K562 (cell line): ENCODE measurements at regions not wholly inside any gene's neighbourhood (a gene's known extent, or its start where the extent isn't known, plus 50 kb on each side); places are given as distances from the start of the nearest gene placed in this dataset.

Source experiments
- ATAC-seq: fragments of 200-7000 bp; cut with Tn5 transposase; 3 replicates; pipeline ENCODE4 v1.9.1; 2020; ENCODE audit warnings: moderate library complexity
- BruUV-seq: library from RNA; stranded (reverse); fragments of 400-500 nt; replicated peaks from 2 replicates; lab custom pipeline; 2021; lab: Mats Ljungman, UMichigan
- CTCF ChIA-PET: fragments of 300-600 bp; formaldehyde crosslinking; extraction: SDS; loops from one replicate; lab custom pipeline; 2021; ENCODE audit warnings: low intra/inter-chr PET ratio; lab: Yijun Ruan, JAX
- POLR2A ChIA-PET: fragments of 300-600, 350-650 bp; sonication (Branson Sonifier 250); formaldehyde crosslinking; extraction: SDS; loops from one replicate; lab custom pipeline; 2021; ENCODE audit warnings: antibody characterized with exemption, inconsistent platforms; lab: Yijun Ruan, JAX
- DNase-seq, 4 experiments: peaks; one replicate each; pipeline versions ENCODE4 v3.0.0 to v3.0.0-alpha.2; 2011 to 2018; ENCODE audit warnings: low spot score in 3 of 4, mixed read lengths in 3 of 4; ENCODE audit errors: extremely low read depth in 1 of 4
- FAIRE-seq: peaks from 2 replicates; lab custom pipeline; 2011; peaks lifted over from hg19 to GRCh38; lab: Jason Lieb, UNC
- H2AFZ ChIP-seq: 2 replicates; pipeline ENCODE4 v1.6.0; 2011; ENCODE audit warnings: low read depth, low read length, control low read depth, inconsistent platforms
- H3K27ac ChIP-seq: fragments of 200-600 bp; 3 replicates; pipeline ENCODE4 v1.8.0; 2011; ENCODE audit warnings: low read depth, mild to moderate bottlenecking, control low read depth, inconsistent platforms, low read length, moderate library complexity, mixed read lengths; ENCODE audit errors: extremely low read depth
- H3K27me3 ChIP-seq, 2 experiments: fragments of 300-600 bp in 1 of 2; 2 replicates in 1 of 2; 3 replicates in 1 of 2; pipeline versions ENCODE4 v1.6.0 to v1.8.0; 2011; ENCODE audit warnings: inconsistent platforms in 2 of 2, low read length in 2 of 2, mild to moderate bottlenecking in 1 of 2, mixed read lengths in 1 of 2, moderate library complexity in 1 of 2; ENCODE audit not compliant: control insufficient read depth in 2 of 2, insufficient read depth in 2 of 2
- H3K36me3 ChIP-seq: fragments of 300-600 bp; 3 replicates; pipeline ENCODE4 v1.8.0; 2011; ENCODE audit warnings: mild to moderate bottlenecking, low read length, inconsistent platforms; ENCODE audit not compliant: control insufficient read depth, insufficient read depth
- H3K4me1 ChIP-seq, 2 experiments: fragments of 200-600 bp in 1 of 2; replicated peaks in 1 of 2; 2 replicates in 1 of 2; 3 replicates in 1 of 2; pipeline versions ENCODE4 v1.5.1 to v1.8.0; 2011; ENCODE audit warnings: inconsistent platforms in 2 of 2, low read length in 2 of 2, mild to moderate bottlenecking in 1 of 2, mixed read lengths in 1 of 2, moderate library complexity in 1 of 2; ENCODE audit not compliant: control insufficient read depth in 2 of 2, insufficient read depth in 2 of 2
- H3K4me2 ChIP-seq: 2 replicates; pipeline ENCODE4 v1.6.1; 2011; ENCODE audit warnings: low read length, control low read depth, inconsistent platforms, mixed read lengths; ENCODE audit not compliant: insufficient read depth
- H3K4me3 ChIP-seq: fragments of 200-600 bp; sonication (generic), shearing (Covaris generic); 2 replicates; pipeline ENCODE4 v1.5.1; 2016; ENCODE audit warnings: control low read depth, inconsistent platforms
- H3K79me2 ChIP-seq: fragments of 200-600 bp; 3 replicates; pipeline ENCODE4 v1.8.0; 2011; ENCODE audit warnings: low read length, inconsistent platforms; ENCODE audit not compliant: control insufficient read depth, insufficient read depth
- H3K9ac ChIP-seq, 2 experiments: 2 replicates each; pipeline versions ENCODE4 v1.6.0 to v1.6.1; 2011; ENCODE audit warnings: low read depth in 2 of 2, low read length in 2 of 2, control low read depth in 1 of 2, inconsistent platforms in 1 of 2, mild to moderate bottlenecking in 1 of 2, mixed read lengths in 1 of 2; ENCODE audit not compliant: insufficient read depth in 1 of 2
- H3K9me1 ChIP-seq: one replicate; pipeline ENCODE4 v1.6.0; 2011; ENCODE audit warnings: inconsistent platforms, mild to moderate bottlenecking, low read length, moderate library complexity; ENCODE audit not compliant: control insufficient read depth, insufficient read depth
- H3K9me3 ChIP-seq: replicated peaks from 2 replicates; pipeline ENCODE4 v1.5.1; 2011; ENCODE audit warnings: low read depth, low read length, inconsistent platforms; ENCODE audit not compliant: control insufficient read depth, insufficient read depth
- H4K20me1 ChIP-seq: replicated peaks from 2 replicates; pipeline ENCODE4 v1.6.1; 2011; ENCODE audit warnings: low read length, inconsistent platforms, mixed read lengths; ENCODE audit not compliant: control insufficient read depth, insufficient read depth
- CHCHD3 ChIP-seq: fragments of 250-450 bp; sonication (Bioruptor Pico); IDR thresholded peaks from 2 replicates; pipeline ENCODE4 v2.1.2; 2022; ENCODE audit warnings: mild to moderate bottlenecking
- DPF2 ChIP-seq: fragments of 450-650 bp; IDR thresholded peaks from 2 replicates; pipeline ENCODE4 v1.6.1; 2016
- ERF ChIP-seq: fragments of 450-650 bp; formaldehyde crosslinking; IDR thresholded peaks from 2 replicates; pipeline ENCODE4 v1.4.0; 2020; ENCODE audit warnings: mild to moderate bottlenecking, mixed read lengths
- ESRRA ChIP-seq: fragments of 450-650 bp; IDR thresholded peaks from 2 replicates; pipeline ENCODE4 v1.6.1; 2014; ENCODE audit warnings: low read depth, mild to moderate bottlenecking, moderate library complexity, borderline replicate concordance
- FOXJ2 ChIP-seq: fragments of 200-800 bp; sonication (Bioruptor generic); IDR thresholded peaks from 2 replicates; pipeline ENCODE4 v1.6.1; 2016; ENCODE audit warnings: missing genetic modification characterization, missing compliant biosample characterization
- JUND ChIP-seq, 2 experiments: IDR thresholded peaks; 2 replicates in 1 of 2; 3 replicates in 1 of 2; pipeline ENCODE4 v1.6.1; 2011; ENCODE audit warnings: borderline replicate concordance in 2 of 2, low read depth in 2 of 2, low read length in 2 of 2, improper control_type of control experiment in 1 of 2, missing biosample characterization in 1 of 2, missing genetic modification characterization in 1 of 2, missing genetic modification reagents in 1 of 2
- KLF6 ChIP-seq: fragments of 250-450 bp; sonication (Bioruptor Pico); IDR thresholded peaks from 2 replicates; pipeline ENCODE4 v1.4.0; 2020; ENCODE audit warnings: mild to moderate bottlenecking, moderate library complexity, borderline replicate concordance
- MLLT1 ChIP-seq, 2 experiments: fragments of 450-650 bp; IDR thresholded peaks; 2 replicates each; pipeline ENCODE4 v1.6.1; 2016
- RBFOX2 ChIP-seq: fragments of 200-400 bp; formaldehyde crosslinking; IDR thresholded peaks from 2 replicates; pipeline ENCODE4 v1.6.1; 2017; ENCODE audit warnings: low read depth, mild to moderate bottlenecking, low read length, moderate library complexity
- SMARCC2 ChIP-seq: fragments of 450-650 bp; IDR thresholded peaks from 2 replicates; pipeline ENCODE4 v1.6.1; 2017; ENCODE audit warnings: antibody characterized with exemption, moderate library complexity, mild to moderate bottlenecking, low read depth
- ZNF717 ChIP-seq: fragments of 250-450 bp; sonication (Bioruptor Pico); IDR thresholded peaks from 2 replicates; pipeline ENCODE4 v1.5.0; 2021
- ZNF740 ChIP-seq, 3 experiments: fragments of 200-800 bp in 1 of 3; sonication (Bioruptor generic) in 1 of 3; sonication (generic) in 1 of 3; formaldehyde crosslinking in 1 of 3; IDR thresholded peaks; 2 replicates each; pipeline versions ENCODE4 v1.6.1 to v1.8.0; 2016 to 2022; ENCODE audit warnings: mild to moderate bottlenecking in 2 of 3, missing compliant biosample characterization in 2 of 3, missing genetic modification characterization in 2 of 3, missing genetic modification reagents in 1 of 3
- ZNF778 ChIP-seq: fragments of 450-650 bp; formaldehyde crosslinking; IDR thresholded peaks from 2 replicates; pipeline ENCODE4 v1.4.0; 2020; ENCODE audit warnings: mild to moderate bottlenecking, moderate library complexity
- WGBS: fragments of 100-300 bp; shearing (Covaris generic); methylation state at CpG from one replicate; pipeline ENCODE4 v1.1.6; 2016; ENCODE audit warnings: low coverage, mixed read lengths; ENCODE audit not compliant: insufficient coverage; ENCODE audit errors: missing lambda C conversion rate; 5-methylcytosine and 5-hydroxymethylcytosine counted together
- in situ Hi-C: fragments of 300-500 bp; cut with MboI; formaldehyde crosslinking; loops from 4 replicates; pipeline ENCODE4 v1.15.0; 2018; ENCODE audit warnings: inconsistent platforms, mixed read lengths
- intact Hi-C: fragments of 100-400 bp; cut with micrococcal nuclease; formaldehyde crosslinking; loops from 2 replicates; pipeline ENCODE4 v1.14.2; 2022
- TF ChIP-seq, protein P1 (sequence below): fragments of 250-450 bp; sonication (Bioruptor Pico); IDR thresholded peaks from 2 replicates; pipeline ENCODE4 v1.5.0; 2021; ENCODE audit warnings: mild to moderate bottlenecking, moderate library complexity

DNA sequence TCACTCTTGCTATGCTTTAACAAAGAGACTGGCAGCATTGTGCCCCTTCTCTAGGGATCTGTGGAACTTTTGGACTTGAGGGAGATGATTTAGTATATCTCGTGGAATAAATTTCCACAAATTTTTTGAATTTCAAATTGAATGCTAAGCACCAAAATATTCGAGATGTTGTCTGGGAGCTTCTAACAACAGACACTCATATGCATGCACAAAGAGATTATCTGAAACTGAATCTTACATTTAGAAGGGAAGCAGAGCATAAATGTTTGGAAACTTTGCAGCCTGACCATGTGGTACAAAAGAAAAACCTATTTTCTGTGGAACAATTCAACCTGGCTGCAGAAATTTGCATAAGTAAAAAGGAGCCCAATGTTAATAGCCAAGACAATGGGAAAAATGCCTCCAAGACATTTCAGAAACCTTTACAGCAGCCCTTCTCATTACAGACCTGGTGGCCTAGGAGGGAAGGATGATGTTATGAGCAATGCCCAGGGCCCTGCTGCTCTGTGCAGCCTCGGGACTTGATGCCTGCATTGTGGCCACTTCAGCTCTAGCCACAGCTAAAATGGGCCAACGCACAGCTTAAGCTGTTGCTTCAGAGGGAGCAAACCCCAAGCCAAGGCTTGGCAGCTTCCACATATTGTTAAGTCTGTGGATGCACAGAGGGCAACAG is 285.8 kb upstream of the FAM174A start:
- 0% methylated on average over 4 of the region's 4 CpGs for WGBS
- no peak for FAIRE-seq
- no peak overlapping the region for H2AFZ ChIP-seq
- H3K9me3 ChIP-seq: no peaks in the 10 kb centered on the region
- no peak for TF ChIP-seq ZNF740 (CRISPR knock-in tag; IDR thresholded peaks at IDR 0.05)
- no peak for TF ChIP-seq ZNF740 (tag; IDR thresholded peaks at IDR 0.05)
- TF ChIP-seq DPF2: no peak
- no peak for TF ChIP-seq ZNF778 (CRISPR knock-in tag)
- no peak for TF ChIP-seq RBFOX2
- no peak for TF ChIP-seq FOXJ2
- TF ChIP-seq CHCHD3 (CRISPR knock-in tag): no peak
- TF ChIP-seq KLF6 (CRISPR knock-in tag): no peak
- TF ChIP-seq ESRRA: no peak
- no peak for TF ChIP-seq SMARCC2
- no peak for TF ChIP-seq MLLT1 (IDR thresholded peaks at IDR 0.05)
- TF ChIP-seq, protein P1, sequence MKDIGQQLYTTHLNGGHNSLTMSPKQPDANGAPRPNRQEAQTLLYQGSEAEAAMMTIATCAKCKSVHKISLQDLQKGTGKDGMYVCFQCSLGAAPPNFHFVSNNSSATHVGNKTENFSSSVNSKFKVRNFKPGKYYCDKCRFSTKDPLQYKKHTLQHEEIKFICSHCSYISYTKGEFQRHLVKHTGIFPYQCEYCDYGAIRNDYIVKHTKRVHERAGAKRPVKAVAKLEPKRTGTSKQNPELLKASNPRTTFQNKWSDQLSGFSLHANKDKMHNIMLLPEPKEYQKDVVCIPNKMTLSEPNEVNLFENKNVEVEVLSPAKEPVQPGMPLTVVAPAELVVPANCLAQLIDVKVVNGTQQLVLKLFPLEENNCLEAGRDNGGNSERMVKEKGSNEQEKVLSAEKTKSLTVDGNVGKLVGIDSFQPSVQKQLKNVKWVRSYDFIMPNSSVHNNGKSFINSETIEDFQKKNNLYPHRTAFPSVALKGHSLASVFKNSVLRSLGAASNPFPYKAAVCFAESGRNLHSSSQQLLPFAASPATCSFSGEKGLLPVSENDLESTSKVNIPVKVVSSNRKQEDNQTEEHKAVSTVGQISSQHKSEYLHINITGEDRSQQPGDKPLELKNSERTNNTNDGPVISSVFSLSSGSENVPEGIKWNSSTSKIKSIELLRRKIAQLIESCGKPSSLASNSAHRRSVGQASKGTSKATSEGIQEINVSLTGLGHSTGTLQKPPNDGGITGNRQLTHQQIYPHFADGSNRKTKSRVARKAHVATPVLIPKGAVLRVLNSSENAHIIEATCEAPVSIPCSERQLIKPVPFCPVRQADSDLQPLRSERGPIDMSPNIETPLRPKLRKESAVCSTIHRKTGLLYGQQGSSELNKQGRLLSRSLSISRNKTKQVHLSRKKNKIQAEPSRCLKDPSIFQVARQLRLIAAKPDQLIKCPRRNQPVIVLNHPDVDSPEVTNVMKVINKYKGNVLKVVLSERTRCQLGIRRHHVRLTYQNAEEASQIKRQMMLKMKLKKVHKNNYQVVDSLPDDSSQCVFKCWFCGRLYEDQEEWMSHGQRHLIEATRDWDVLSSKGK: no peak
- no peak for TF ChIP-seq ERF (CRISPR knock-in tag)
- TF ChIP-seq ZNF717 (CRISPR knock-in tag): no peak
- TF ChIP-seq JUND (IDR thresholded peaks at IDR 0.05; ENCODE audit: borderline replicate concordance, low read depth, low read length): no peak
- TF ChIP-seq JUND (tag; IDR thresholded peaks at IDR 0.05; ENCODE audit: borderline replicate concordance, low read depth, low read length): no peak
- no peak overlapping the region for H3K9ac ChIP-seq
- BruUV-seq: no TSS peak
- no peaks in the 10 kb centered on the region for H3K36me3 ChIP-seq
- no peak overlapping the region for H3K4me2 ChIP-seq
- H4K20me1 ChIP-seq: no peaks in the 10 kb centered on the region
- H3K4me3 ChIP-seq: no peak overlapping the region
- no peak for ATAC-seq
- H3K9me1 ChIP-seq: no peaks in the 10 kb centered on the region
- ChIA-PET CTCF (no interaction called here), POLR2A (no interaction called here)
- in situ Hi-C loops: no loop called here
- no peak for DNase-seq
- intact Hi-C loops: no loop called here
- no peaks in the 10 kb centered on the region for H3K4me1 ChIP-seq
- no peaks in the 10 kb centered on the region for H3K79me2 ChIP-seq
- no peaks in the 10 kb centered on the region for H3K27me3 ChIP-seq
- no peak overlapping the region for H3K27ac ChIP-seq
